ENCODE measurements at regions not wholly inside any gene's neighbourhood (a gene's known extent, or its start where the extent isn't known, plus 50 kb on each side); places are given as distances from the start of the nearest gene placed in this dataset.

DNA sequence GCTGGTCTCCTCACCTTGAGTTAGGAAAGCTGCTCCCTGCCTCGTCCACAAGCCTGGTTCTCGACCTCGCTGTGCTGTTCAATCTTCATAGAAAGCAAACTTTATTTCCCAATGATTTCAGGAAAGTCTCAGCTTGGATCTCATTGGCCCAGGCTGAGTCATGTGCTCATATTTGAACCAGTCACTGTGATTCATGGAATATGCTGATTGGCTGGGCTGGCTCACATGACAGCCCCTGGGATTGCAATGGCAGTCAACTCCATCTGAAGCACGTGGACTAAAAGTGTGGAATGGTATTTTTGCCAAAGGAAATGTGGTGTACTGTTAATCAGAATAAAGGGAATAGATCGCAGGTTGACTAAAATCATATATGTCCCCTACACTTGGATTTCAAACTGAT lies 396.6 kb downstream of the AACS start:
- H3K4me1 ChIP-seq (ENCODE audit: control insufficient read depth, extremely low read depth, insufficient read depth, low read length): no peaks in the 10 kb centered on the region
- H3K4me3 ChIP-seq (replicated peaks in 1 of 3; ENCODE audit: insufficient read depth in 1 of 3, low read depth in 1 of 3, low read length in 3 of 3): no peak overlapping the region
- H2AFZ ChIP-seq (ENCODE audit: low read depth, low read length): no peak overlapping the region
- H3K36me3 ChIP-seq (ENCODE audit: control insufficient read depth in 2 of 2, extremely low read depth in 1 of 2, insufficient read depth in 2 of 2, low read length in 2 of 2): no peaks in the 10 kb centered on the region
- H3K27ac ChIP-seq (ENCODE audit: insufficient read depth, low read depth, low read length): no peak overlapping the region
- H3K9me3 ChIP-seq (replicated peaks; ENCODE audit: control insufficient read depth, insufficient read depth, low read length): peaks cover 8% of the 10 kb centered on the region
- intact Hi-C loops (cut with micrococcal nuclease) (no loop called here), dilution Hi-C loops (cut with MboI; ENCODE audit: extremely low pct_ligation_motif_present, low sequenced_read_pairs) (no loop called here)
- no peaks in the 10 kb centered on the region for H4K20me1 ChIP-seq (replicated peaks; ENCODE audit: control insufficient read depth, extremely low read depth, insufficient read depth, low read length)
- FAIRE-seq: no peak
- no peaks in the 10 kb centered on the region for H3K9me1 ChIP-seq (replicated peaks; ENCODE audit: control insufficient read depth, extremely low read depth, insufficient read depth, low read length)
- DNase-seq (ENCODE audit: low read depth, low spot score): no peak
- POLR2A ChIA-PET: no interaction called here
- H3K27me3 ChIP-seq (ENCODE audit: control insufficient read depth in 2 of 2, insufficient read depth in 2 of 2, low read length in 2 of 2): no peaks in the 10 kb centered on the region
- no peak overlapping the region for H3K9ac ChIP-seq (replicated peaks; ENCODE audit: extremely low read depth, insufficient read depth, low read length)
- H3K79me2 ChIP-seq (ENCODE audit: control insufficient read depth, insufficient read depth, low read length): no peaks in the 10 kb centered on the region
- TF ChIP-seq, protein P1, sequence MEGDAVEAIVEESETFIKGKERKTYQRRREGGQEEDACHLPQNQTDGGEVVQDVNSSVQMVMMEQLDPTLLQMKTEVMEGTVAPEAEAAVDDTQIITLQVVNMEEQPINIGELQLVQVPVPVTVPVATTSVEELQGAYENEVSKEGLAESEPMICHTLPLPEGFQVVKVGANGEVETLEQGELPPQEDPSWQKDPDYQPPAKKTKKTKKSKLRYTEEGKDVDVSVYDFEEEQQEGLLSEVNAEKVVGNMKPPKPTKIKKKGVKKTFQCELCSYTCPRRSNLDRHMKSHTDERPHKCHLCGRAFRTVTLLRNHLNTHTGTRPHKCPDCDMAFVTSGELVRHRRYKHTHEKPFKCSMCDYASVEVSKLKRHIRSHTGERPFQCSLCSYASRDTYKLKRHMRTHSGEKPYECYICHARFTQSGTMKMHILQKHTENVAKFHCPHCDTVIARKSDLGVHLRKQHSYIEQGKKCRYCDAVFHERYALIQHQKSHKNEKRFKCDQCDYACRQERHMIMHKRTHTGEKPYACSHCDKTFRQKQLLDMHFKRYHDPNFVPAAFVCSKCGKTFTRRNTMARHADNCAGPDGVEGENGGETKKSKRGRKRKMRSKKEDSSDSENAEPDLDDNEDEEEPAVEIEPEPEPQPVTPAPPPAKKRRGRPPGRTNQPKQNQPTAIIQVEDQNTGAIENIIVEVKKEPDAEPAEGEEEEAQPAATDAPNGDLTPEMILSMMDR (IDR thresholded peaks at IDR 0.05; ENCODE audit: extremely low read depth in 1 of 2, insufficient read depth in 1 of 2, low read depth in 1 of 2, low read length in 2 of 2): no peak
- TF ChIP-seq EZH2 (IDR thresholded peaks at IDR 0.05; ENCODE audit: borderline replicate concordance, low read depth, low read length, severe bottlenecking) (no peak), POLR2A (IDR thresholded peaks at IDR 0.05; ENCODE audit: low read depth, low read length) (no peak), JUN (IDR thresholded peaks at IDR 0.05; ENCODE audit: borderline replicate concordance, insufficient read depth, insufficient read length, low read depth) (no peak), POLR2AphosphoS5 (IDR thresholded peaks at IDR 0.05; ENCODE audit: insufficient read depth, low read depth, low read length) (no peak), FOS (IDR thresholded peaks at IDR 0.05; ENCODE audit: borderline replicate concordance, insufficient read depth, low read length) (no peak), MYC (IDR thresholded peaks at IDR 0.05; ENCODE audit: low read depth, low read length) (no peak), GATA2 (IDR thresholded peaks at IDR 0.05; ENCODE audit: insufficient read depth, insufficient read length, low read depth, low read length) (no peak)
- TF ChIP-seq, protein P2, sequence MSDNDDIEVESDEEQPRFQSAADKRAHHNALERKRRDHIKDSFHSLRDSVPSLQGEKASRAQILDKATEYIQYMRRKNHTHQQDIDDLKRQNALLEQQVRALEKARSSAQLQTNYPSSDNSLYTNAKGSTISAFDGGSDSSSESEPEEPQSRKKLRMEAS (IDR thresholded peaks at IDR 0.05; ENCODE audit: insufficient read depth, insufficient read length): no peak
- CTCF ChIA-PET: no interaction called here
- BruUV-seq (replicated peaks): no TSS peak
- no peak overlapping the region for H3K4me2 ChIP-seq (ENCODE audit: insufficient read depth, low read length)

All from endothelial cell of umbilical vein (primary cell).